Thymus (tissue), 11 donors: ENCODE measurements at regions not wholly inside any gene's neighbourhood (a gene's known extent, or its start where the extent isn't known, plus 50 kb on each side); places are given as distances from the start of the nearest gene placed in this dataset.

Experiments
- DNase-seq, 9 donors: peaks; one replicate each; pipeline ENCODE4 v3.0.0-alpha.2; 2013; ENCODE audit warnings: low spot score in 9 of 9, low read depth in 6 of 9, missing footprints in 1 of 9
- H3K27ac ChIP-seq, 2 donors: one replicate each; pipeline ENCODE4 v1.5.1; 2013; ENCODE audit warnings: control low read depth in 1 of 2, low read depth in 1 of 2, low read length in 1 of 2, mild to moderate bottlenecking in 1 of 2, moderate library complexity in 1 of 2
- H3K27me3 ChIP-seq, 2 donors: one replicate each; pipeline ENCODE4 v1.5.1; 2013; ENCODE audit warnings: low read length in 1 of 2; ENCODE audit not compliant: control insufficient read depth in 2 of 2, insufficient read depth in 1 of 2
- H3K36me3 ChIP-seq, 2 donors: one replicate each; pipeline ENCODE4 v1.5.1; 2013; ENCODE audit warnings: low read length in 1 of 2, mild to moderate bottlenecking in 1 of 2, moderate library complexity in 1 of 2; ENCODE audit not compliant: control insufficient read depth in 2 of 2, insufficient read depth in 2 of 2
- H3K4me1 ChIP-seq, 2 donors: one replicate each; pipeline ENCODE4 v1.5.1; 2013; ENCODE audit warnings: low read length in 2 of 2; ENCODE audit not compliant: control insufficient read depth in 2 of 2, insufficient read depth in 2 of 2
- H3K4me3 ChIP-seq, 2 donors: one replicate each; pipeline ENCODE4 v1.5.1; 2013; ENCODE audit warnings: low read length in 2 of 2, control low read depth in 1 of 2, mild to moderate bottlenecking in 1 of 2
- H3K9me3 ChIP-seq, 2 donors: one replicate each; pipeline ENCODE4 v1.5.1; 2013; ENCODE audit warnings: low read length in 1 of 2, mild to moderate bottlenecking in 1 of 2; ENCODE audit not compliant: control insufficient read depth in 2 of 2, insufficient read depth in 1 of 2
- WGBS: extraction: QIAGEN DNeasy Blood & Tissue Kit; methylation state at CpG from one replicate; pipeline ENCODE4 v1.1.7; 2013; 5-methylcytosine and 5-hydroxymethylcytosine counted together
- donor health status: healthy.

- H3K27ac ChIP-seq: no peak overlapping the region
- no peaks in the 10 kb centered on the region for H3K4me1 ChIP-seq
- no peaks in the 10 kb centered on the region for H3K9me3 ChIP-seq
- no peaks in the 10 kb centered on the region for H3K27me3 ChIP-seq
- H3K4me3 ChIP-seq: no peak overlapping the region
- DNase-seq: no peak
- H3K36me3 ChIP-seq: no peaks in the 10 kb centered on the region
- WGBS: 60% methylated on average over 3 of the region's 3 CpGs
Observed at GRCh38 chr3:69510481-69511030, 124.7 kb upstream of the FRMD4B start.

GRCh38 chr3:69509288-69509687, 123.4 kb upstream of the FRMD4B start:
- no peaks in the 10 kb centered on the region for H3K27me3 ChIP-seq
- 93% methylated on average over 3 of the region's 3 CpGs for WGBS
- DNase-seq: no peak
- no peak overlapping the region for H3K4me3 ChIP-seq
- H3K36me3 ChIP-seq: no peaks in the 10 kb centered on the region
- H3K9me3 ChIP-seq: no peaks in the 10 kb centered on the region
- H3K4me1 ChIP-seq: no peaks in the 10 kb centered on the region
- H3K27ac ChIP-seq: no peak overlapping the region

DNA sequence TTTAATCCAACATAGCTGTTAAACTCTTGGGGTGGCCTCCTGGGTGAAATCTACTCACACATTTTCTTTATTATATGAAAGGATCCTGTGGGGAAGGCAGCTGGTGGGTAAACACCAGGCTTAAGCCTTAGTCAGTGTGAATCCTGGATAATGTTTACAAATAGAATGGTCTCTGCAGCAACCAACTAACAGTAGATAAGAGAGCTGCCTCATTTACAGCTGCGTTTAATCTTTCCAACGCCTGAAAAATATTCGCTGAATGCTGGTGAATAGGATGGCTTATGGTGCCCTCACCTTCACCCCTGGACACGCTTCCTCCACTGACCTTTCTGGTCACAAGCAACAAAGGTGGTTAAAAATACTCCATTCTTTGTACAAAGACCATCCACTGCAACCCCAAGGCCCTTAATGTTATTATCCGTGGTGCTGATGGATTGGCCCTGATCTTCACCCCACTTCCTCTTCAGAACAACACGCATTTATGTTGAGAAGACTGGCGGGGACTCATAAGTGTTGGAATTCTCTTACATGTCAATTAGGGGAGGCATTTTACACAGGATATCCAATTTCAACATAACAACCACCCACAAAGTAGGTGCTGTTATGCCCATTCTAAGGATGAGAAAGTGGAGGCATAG, 120.0 kb upstream of the FRMD4B start:
- no peak overlapping the region for H3K4me3 ChIP-seq
- no peak for DNase-seq
- H3K27ac ChIP-seq: no peak overlapping the region
- no peaks in the 10 kb centered on the region for H3K36me3 ChIP-seq
- H3K4me1 ChIP-seq: no peaks in the 10 kb centered on the region
- H3K9me3 ChIP-seq: no peaks in the 10 kb centered on the region
- WGBS: 92% methylated on average over 7 of the region's 7 CpGs
- H3K27me3 ChIP-seq: no peaks in the 10 kb centered on the region

- Histone ChIP-seq H3K27ac (no peak overlapping the region), H3K4me3 (no peak overlapping the region), H3K36me3 (no peaks in the 10 kb centered on the region), H3K27me3 (no peaks in the 10 kb centered on the region), H3K4me1 (no peaks in the 10 kb centered on the region), H3K9me3 (no peaks in the 10 kb centered on the region)
- 95% methylated on average over 3 of the region's 3 CpGs for WGBS
- DNase-seq: no peak
Observed at GRCh38 chr3:69504232-69504631, 118.3 kb upstream of the FRMD4B start.

DNA sequence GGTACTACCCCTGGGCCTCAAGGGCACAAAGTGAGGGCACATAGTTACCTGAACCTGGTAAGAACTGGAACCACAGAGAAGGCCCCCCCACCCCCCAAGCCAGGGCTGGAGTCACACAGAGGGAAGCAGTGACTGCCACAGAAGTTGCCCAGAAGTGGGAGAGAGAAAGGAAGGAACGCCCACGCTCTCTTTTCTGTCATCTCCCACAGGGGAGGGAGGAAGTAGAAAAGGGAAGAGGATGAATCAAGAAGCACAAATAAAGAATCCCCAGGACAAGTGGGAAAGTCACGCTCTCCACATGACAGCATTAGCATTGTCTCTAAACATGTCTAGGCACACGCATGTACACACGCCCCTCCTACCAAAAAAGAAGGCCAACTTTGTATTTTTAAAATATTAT, 114.7 kb upstream of the FRMD4B start:
- Histone ChIP-seq H3K36me3 (no peaks in the 10 kb centered on the region), H3K4me3 (no peak overlapping the region), H3K27me3 (no peaks in the 10 kb centered on the region), H3K9me3 (no peaks in the 10 kb centered on the region), H3K27ac (peak overlapping the region in 1 of 2 donors; percentile 42), H3K4me1 (no peaks in the 10 kb centered on the region)
- 77% methylated on average over 5 of the region's 5 CpGs for WGBS
- peak in 1 of 9 donors; percentile 4 for DNase-seq

DNA sequence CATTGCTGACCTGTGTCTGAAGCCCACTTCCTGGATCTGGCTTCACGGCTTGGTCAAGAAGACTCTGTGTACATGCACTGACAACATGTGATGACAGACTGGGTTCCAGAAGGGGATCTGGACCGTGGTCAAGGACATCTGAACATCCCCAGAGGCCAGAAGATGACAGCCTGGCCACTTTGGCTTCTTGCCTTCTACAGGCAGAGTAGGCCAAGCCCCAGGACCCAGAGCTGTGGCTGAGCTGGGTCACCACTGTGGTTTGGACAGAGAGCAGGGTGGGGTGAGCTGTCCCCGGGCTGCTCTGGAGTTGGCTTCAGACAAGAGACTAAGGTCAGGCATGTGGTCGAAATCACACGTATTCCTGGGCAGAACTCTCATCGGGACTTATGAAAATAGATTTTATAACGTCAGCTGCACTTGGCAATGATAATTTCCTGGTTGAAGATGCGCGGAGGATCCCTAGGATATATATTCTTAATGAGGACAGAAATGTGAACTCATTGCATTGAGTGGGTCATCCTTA, 114.1 kb upstream of the FRMD4B start:
- Histone ChIP-seq H3K4me1 (no peaks in the 10 kb centered on the region), H3K4me3 (no peak overlapping the region), H3K27me3 (no peaks in the 10 kb centered on the region), H3K36me3 (no peaks in the 10 kb centered on the region), H3K9me3 (no peaks in the 10 kb centered on the region), H3K27ac (no peak overlapping the region)
- WGBS: 94% methylated on average over 9 of the region's 9 CpGs
- no peak for DNase-seq

GRCh38 chr3:69499422-69499821, 113.5 kb upstream of the FRMD4B start:
- Histone ChIP-seq H3K36me3 (no peaks in the 10 kb centered on the region), H3K27me3 (no peaks in the 10 kb centered on the region), H3K27ac (no peak overlapping the region), H3K9me3 (no peaks in the 10 kb centered on the region), H3K4me3 (no peak overlapping the region), H3K4me1 (no peaks in the 10 kb centered on the region)
- 97% methylated on average over 3 of the region's 3 CpGs for WGBS
- DNase-seq: no peak

DNA sequence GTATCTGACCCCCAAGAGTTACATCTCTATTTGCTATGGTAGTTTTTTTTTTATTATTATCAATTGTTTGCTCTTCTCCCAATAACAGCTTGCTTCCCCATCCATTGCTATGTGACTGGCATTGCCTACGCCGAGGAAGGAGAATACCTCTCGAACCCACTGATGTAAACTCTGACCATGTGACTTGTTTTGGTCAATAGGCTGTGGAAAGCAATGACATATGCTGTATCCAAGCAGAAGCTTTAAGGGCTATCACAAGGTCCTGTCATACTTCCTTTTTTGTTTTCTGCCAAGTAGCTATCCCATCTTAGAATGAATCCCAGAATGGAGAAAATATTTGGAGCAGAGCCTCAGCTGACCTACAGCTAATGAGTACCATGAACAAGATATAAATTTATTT, 111.0 kb upstream of the FRMD4B start:
- H3K4me1 ChIP-seq: no peaks in the 10 kb centered on the region

DNA sequence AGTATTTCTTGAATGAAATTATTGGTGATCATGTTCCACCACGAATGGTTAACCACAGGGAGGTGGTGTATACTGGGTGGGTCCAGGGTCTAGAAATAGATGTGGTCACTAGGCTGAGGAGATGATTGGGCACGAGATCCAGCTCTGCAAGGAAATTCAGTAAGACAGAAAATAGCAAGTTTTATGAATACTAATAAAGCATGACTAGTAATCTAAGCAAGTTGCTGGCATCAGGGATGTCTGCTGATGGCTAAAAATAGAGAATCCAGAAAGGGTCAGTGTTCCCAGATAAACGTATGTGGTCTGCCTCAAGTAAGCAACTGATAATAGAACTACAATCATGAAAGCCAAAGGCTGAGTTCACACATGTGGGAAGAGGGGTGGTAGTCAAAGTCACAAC, 108.3 kb upstream of the FRMD4B start:
- WGBS: 68% methylated on average over 3 of the region's 3 CpGs
- Histone ChIP-seq H3K4me3 (no peak overlapping the region), H3K9me3 (no peaks in the 10 kb centered on the region), H3K27ac (no peak overlapping the region), H3K27me3 (no peaks in the 10 kb centered on the region), H3K36me3 (no peaks in the 10 kb centered on the region), H3K4me1 (no peaks in the 10 kb centered on the region)
- no peak for DNase-seq

More for the DNA sequence above, 111.0 kb upstream of the FRMD4B start:
- DNase-seq: no peak
- no peaks in the 10 kb centered on the region for H3K9me3 ChIP-seq
- H3K27me3 ChIP-seq: no peaks in the 10 kb centered on the region
- H3K4me3 ChIP-seq: no peak overlapping the region
- no peaks in the 10 kb centered on the region for H3K36me3 ChIP-seq
- WGBS: 98% methylated on average over 3 of the region's 3 CpGs
- no peak overlapping the region for H3K27ac ChIP-seq
